ENCODE measurements at regions not wholly inside any gene's neighbourhood (a gene's known extent, or its start where the extent isn't known, plus 50 kb on each side); places are given as distances from the start of the nearest gene placed in this dataset.
A peak's percentile ranks its signal among the peaks of the same experiment; 100 is the strongest.
"Not testable (repeated sequence)": the region's sequence is repeated elsewhere in the genome, so short reads cannot be mapped to it uniquely, and the experiment has no call there.

DNA sequence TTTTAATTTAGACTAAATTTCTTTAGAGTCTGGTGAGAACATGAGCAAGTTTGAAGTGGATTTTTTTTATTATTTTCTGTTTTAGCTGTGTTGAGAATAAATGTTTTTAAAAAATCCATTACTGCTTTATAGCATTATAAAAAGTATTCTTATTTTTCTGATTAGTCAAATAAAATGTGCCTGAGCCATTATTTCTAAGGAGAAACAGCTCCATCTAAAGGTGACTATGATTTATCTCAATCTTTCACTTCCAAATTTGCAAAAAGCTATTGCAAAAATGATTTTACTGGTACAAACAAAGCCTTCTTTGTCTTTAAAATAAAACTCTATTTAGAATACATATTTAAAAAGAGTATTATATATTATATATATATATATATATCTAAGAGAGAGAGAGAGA is 959.2 kb downstream of the FAM133A start:
- DNase-seq: no peak

DNA sequence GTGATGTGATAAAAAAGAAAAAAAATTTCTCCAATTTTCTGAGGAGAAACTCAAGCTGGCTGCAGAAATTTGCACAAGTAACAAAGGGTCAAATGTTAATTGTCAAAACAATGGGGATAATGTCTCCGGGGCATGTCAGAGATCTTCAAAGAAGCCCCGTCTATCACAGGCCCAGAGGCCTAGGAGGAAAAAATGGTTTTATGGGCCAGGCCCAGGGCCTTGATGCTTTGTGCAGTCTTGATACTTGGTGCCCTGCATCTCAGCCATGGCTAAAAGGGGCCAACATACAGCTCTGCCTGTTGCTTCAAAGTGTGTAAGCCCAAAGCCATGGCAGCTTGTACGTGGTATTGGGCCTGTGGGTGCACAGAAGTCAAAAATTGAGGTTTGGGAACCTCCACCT is 961.0 kb downstream of the FAM133A start:
- no peak for DNase-seq

DNA sequence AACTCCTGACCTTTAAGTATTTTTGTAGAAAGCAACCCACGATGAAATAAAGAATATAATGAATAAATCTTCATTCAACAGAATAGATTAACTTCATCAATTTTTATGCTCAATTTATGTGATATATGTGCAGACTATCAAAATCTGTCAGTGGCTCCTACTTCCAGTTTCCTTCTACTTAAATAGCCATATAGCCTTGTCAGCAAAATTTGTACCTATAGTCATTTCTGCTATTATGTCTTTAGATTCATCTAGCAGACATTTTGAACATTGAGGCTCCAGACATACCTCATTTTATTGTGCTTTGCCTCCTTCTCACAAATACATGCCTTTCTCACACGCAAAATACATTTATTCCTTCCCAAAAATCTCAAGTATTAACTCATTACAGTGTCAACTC is 971.7 kb downstream of the FAM133A start:
- no peak for DNase-seq

DNA sequence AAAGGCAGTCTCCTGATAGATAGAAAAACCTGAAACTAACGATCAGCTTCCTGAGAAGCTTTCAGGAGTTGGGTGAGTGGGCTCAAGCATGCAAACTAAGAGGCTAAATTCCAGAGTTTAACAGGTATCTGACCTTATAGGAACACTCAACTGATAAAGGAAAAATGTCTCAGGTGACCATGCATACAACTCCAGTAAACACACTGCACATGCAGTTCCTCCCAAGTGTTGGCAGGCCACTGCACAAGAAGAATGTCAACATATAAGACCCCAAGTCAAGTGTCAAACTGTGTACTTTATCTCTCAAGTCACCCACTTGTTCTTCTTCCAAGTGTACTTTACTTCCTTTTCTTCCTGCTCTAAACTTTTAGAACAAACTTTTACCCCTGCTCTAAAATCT is 981.2 kb downstream of the FAM133A start:
- no peak for DNase-seq

DNA sequence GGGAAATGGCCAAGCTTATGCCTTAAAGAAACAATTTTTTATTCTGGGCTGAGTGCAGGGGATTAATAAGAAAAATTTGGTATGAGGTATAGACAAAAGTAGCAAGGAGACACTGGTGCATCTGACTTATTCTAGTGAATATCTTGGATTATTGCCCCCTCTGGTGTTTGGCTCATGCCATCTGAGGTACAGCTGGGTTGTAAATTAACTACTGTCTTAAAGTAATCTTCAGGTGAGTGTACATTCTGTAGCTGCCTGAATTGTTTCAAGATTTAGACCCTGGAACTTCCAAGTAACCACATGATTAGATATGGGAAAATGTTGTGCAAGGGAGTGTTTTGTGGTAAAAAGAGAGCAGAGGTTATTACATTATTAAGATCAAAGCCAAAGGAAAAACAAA is 988.7 kb downstream of the FAM133A start:
- no peak for DNase-seq

DNA sequence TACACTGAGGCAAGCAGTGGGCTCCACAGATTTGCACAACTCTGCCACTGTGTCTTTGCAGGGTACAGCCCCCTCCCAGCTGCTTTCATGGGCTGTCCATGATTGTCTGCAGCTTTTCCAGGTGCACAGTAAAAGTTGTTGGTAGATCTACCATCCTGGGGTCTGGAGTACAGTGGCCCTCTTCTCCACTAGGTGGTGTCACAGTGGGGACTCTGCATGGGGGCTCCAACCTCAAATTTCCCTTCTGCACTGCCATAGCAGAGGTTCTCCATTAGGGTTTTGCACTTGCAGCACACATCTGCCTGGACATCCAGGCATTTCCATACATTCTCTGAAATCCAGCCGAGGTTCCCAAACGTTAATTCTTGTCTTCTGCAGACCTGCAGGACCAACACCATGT is 1002.3 kb downstream of the FAM133A start:
- DNase-seq: no peak

- no peak for DNase-seq
These were observed 1012.1 kb downstream of the FAM133A start for GRCh38 chrX:94686071-94686470.

GRCh38 chrX:94695910-94696309 is 1021.9 kb downstream of the FAM133A start:
- DNase-seq: no peak

GRCh38 chrX:94704348-94705256 is 1030.6 kb downstream of the FAM133A start:
- not testable (repeated sequence) for DNase-seq

GRCh38 chrX:94721386-94721785 is 1047.4 kb downstream of the FAM133A start:
- DNase-seq: no peak

GRCh38 chrX:94722578-94722977 is 1048.6 kb downstream of the FAM133A start:
- no peak for DNase-seq

- no peak for DNase-seq
These were observed 1068.8 kb downstream of the FAM133A start for GRCh38 chrX:94742772-94743171.

- peak; percentile 73 for DNase-seq
These were observed 1069.5 kb downstream of the FAM133A start for GRCh38 chrX:94743478-94743877.

- peak; percentile 41 for DNase-seq
These were observed 1070.8 kb downstream of the FAM133A start for GRCh38 chrX:94744786-94745185.

DNA sequence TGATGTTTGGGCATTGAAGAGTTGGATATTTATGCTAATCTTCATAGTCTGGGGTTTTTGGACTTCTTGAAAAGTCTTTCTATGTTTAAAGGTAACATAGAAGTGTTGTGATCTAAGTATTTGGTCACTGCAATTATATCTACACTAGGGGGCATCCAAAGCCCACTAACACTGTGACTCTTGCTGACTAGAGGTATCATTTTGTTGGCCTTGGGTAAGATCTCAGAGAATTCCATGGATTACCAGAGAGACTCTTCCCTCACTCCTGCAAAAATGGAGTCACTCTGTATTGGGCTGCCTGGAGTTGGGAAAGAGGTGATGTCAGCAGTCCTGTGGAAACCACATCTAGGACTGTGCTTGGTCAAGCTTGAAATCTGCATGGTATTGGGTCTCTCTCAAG is 1077.6 kb downstream of the FAM133A start:
- no peak for DNase-seq

DNA sequence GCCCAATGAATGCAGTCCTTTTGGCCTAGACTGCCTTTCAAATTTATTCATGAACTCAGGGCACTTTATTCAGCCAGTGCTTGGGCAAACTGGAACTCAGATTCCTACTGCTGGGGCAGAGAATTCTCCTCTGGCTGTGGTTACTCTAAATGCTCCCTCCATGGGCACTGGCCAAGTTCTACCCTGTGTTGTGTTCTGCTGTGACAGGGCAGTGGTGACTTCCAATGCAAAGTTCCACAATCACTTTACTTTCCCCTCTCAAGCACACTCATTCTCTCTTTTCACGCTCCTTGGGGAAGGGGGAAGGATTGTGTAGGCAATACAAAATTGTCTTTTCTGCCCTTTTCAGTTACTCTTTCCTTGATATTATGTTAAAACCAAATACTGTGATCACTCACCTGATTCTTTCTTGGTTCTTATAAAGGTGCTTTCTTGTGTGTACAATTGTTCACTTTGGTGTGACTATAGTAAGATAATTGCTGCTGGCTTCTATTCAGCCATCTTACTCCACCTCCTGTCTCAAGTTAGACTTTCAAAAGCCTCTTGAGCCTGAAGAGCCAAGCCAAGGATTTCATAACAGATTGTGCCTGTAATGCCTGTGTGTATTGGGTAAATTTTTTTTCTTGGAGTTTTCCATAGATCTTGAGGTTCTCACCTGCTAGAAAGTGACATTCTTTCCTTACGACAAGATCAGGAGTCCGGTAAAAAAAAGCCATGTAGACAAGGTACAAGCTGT is 1078.6 kb downstream of the FAM133A start:
- DNase-seq: no peak

DNA sequence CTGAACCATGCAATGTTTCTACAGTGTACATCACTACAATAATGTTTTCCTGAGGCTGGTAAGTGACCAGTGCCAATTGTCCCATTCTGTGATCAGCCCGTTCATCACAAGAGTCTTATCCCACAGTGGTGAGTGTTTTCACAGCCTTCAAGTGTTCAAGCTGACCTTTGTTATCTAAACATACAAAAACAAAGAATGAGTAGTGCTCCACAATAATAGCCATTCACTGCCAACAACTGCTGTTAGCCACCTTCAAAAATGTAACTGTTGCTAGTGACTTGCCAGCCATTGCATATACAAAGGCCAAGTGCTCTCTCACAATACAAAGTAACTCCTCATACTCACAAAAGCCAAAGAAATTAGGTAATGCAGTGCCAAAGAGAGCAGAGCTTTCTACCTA is 1084.1 kb downstream of the FAM133A start:
- DNase-seq: no peak

DNA sequence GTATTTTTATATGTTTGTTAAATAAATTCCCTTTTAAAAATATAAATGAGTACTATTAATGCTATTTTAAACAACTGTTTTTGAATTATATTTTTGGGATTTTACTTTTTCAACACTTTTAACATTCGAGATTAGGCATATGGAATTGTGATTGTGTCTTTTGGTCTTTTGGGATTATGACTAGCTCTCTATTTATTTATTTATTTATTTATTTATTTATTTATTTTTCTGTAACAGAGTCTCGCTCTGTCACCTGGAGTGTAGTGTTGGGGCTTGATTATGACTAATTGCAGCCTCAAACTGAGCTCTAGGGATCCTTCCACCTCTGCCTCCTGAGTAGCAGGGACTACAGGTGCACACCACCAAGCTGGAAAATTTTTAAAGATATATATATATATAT is 1101.6 kb downstream of the FAM133A start:
- no peak for DNase-seq

GRCh38 chrX:94813541-94813940 is 1139.5 kb downstream of the FAM133A start:
- no peak for DNase-seq

DNA sequence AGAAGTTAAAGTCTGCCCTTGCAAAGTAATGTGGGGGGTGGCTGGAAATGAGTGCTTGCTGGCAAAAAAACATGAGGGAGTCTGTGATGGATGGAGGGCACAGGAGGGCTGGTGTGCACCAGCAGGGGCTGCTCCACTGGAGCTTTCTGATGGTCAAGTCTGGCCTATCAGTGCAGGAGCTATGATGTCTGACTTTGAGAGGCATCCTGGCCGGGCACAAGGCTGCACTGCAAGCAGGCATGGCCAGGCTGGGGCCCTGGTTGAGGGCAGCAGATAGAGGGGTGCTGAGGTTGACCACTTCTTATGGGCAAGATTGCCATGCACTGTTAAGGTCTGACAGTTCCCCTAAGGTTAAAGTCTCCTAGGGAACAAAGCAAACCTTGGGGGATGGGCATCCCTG is 1140.2 kb downstream of the FAM133A start:
- DNase-seq: no peak

DNA sequence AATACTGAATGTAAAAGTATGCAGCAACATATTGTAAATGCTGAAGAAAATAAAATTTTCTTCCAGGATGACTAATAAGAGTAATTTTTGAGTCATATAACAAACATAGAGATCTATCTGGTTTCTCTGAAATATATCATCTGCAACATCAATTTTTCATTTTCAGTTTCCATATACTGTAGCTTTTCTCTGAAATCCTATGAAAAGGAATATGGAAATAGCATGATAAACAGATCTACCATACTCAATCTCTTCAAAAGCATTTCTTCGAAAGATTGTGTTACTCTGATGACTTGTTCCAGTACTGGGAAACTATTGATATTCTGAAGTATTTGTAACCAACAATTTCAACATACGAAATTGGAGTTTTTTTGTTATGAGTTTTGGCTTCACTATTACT is 1156.7 kb downstream of the FAM133A start:
- peak; percentile 41 for DNase-seq

DNA sequence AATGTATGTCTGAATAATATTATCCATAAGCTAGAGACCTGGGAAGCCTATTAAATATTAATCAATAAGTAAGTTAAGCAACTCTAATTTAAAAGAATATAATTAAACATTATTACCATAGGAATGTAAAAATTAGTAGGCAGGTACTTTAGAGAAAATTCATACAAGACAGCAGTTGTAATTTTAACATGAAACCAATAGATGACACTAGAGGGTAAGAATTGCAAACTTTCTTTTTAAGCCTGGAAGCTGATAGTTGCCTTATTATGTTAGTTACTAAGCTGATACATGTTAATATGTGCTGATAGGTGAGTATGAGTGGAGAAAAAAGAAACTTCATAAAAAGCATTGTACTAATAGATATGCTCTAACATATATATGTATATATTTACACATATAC is 1157.4 kb downstream of the FAM133A start:
- no peak for DNase-seq

DNA sequence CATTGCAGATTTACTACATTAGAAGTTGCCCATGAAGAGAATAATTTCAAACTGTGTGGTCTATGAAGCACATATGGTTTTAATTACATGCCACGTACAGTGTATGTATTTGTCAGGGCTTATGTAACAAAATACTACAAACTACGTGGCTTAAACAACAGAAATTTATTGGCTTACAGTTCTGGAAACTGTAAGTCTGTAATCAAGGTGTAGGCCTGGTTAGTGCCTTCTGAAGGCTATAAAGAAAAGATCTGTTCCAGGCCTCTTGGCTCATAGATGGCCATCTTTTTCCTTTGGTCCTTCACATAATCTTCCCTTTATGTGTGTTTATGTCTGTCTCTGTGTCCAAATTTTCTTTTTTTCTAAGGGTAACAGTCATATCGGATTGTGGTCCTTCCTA is 1160.2 kb downstream of the FAM133A start:
- no peak for DNase-seq

DNA sequence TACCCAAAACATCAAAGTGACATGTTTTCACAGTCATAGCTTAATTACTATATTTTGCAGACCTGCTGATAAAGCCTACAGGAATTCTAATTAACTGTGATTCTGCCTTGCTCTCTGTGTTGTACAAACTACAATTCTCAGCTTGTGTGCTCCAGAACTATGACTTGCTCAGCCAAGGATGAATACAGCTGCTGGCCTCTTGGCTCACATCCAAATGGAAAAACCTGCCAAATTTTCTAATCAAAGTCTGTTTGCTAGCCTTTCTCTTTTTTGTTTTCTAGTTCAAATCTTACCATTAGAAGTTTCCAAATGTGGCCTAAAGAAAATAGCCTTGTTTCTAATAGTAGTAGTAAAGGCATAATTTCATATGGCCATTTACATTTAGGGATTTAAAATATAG is 1176.8 kb downstream of the FAM133A start:
- DNase-seq: no peak

Measured in activated CD4-positive, alpha-beta T cell treated with anti-CD3 and anti-CD28 coated beads, Interleukin-10, Interleukin-2, amounts not matched to agents 100 ng/mL and 50 ng/mL, durations not matched to agents 16 hours and 8 hours (primary cell).